Uterus (tissue), 2 donors: ENCODE measurements at regions not wholly inside any gene's neighbourhood (a gene's known extent, or its start where the extent isn't known, plus 50 kb on each side); places are given as distances from the start of the nearest gene placed in this dataset.

Experiments
- POLR2A ChIP-seq, 2 donors: fragments of 450-650 bp; IDR thresholded peaks; one replicate each; pipeline ENCODE4 v1.6.1; 2016; ENCODE audit warnings: antibody characterized with exemption in 2 of 2, mild to moderate bottlenecking in 1 of 2, moderate library complexity in 1 of 2
- TF ChIP-seq, protein P1 (sequence below), 4 experiments: fragments of 200-600 bp in 2 of 4; fragments of 450-650 bp in 2 of 4; sonication (generic) in 2 of 4; IDR thresholded peaks; one replicate each; pipeline ENCODE4 v1.5.1; 2016 to 2019; ENCODE audit warnings: antibody characterized with exemption in 4 of 4, mild to moderate bottlenecking in 2 of 4, moderate library complexity in 1 of 4

DNA sequence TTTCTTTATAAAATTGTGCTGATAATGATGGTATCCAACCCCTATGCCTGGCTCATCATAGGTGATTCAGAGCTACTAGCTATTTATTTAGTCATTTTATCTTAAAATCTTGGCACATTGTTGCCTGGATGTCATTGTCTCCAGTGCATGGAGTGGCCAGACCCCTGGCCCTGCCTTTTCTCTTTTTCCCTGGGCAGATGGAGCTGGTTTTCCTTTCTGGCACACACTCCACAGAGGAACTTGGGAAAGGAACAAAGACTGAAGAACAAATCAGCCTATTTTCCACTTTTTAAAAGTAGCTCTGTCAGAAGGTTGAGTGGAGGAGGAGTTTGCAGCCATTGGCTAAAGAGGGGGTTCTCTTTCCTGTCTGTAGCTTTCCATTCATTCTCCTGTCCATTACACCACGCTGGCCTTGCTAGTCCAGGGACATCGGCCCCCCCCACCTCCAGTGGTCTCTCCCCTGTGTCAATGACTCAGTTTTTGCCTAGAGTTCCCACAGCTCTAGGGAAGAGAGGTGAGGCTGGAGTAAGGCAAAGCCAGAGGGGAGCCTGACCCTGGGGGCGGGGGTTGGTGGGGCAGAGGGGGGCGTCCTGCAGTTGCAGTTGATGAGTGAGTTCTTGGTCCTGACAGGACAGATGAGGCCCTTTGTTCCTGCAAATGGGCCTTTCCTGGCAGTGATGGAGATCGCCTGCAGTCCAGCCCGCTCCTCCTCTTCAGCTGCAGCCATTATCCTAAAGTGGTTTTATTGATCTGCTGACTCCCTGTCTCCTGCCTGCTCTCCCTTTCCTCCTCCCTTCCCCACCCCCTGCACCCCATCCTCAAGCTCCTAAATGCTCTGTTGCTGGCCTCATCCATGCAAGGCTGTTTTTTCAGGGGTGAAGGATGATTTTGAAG, 774.5 kb downstream of the DHX35 start:
- TF ChIP-seq, protein P1, sequence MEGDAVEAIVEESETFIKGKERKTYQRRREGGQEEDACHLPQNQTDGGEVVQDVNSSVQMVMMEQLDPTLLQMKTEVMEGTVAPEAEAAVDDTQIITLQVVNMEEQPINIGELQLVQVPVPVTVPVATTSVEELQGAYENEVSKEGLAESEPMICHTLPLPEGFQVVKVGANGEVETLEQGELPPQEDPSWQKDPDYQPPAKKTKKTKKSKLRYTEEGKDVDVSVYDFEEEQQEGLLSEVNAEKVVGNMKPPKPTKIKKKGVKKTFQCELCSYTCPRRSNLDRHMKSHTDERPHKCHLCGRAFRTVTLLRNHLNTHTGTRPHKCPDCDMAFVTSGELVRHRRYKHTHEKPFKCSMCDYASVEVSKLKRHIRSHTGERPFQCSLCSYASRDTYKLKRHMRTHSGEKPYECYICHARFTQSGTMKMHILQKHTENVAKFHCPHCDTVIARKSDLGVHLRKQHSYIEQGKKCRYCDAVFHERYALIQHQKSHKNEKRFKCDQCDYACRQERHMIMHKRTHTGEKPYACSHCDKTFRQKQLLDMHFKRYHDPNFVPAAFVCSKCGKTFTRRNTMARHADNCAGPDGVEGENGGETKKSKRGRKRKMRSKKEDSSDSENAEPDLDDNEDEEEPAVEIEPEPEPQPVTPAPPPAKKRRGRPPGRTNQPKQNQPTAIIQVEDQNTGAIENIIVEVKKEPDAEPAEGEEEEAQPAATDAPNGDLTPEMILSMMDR (IDR thresholded peaks at IDR 0.05), result no peak
- no peak for TF ChIP-seq POLR2A (IDR thresholded peaks at IDR 0.05)
